ENCODE measurements at regions not wholly inside any gene's neighbourhood (a gene's known extent, or its start where the extent isn't known, plus 50 kb on each side); places are given as distances from the start of the nearest gene placed in this dataset.

GRCh38 chr2:101560780-101561315 lies 85.9 kb upstream of the RFX8 start:
- TF ChIP-seq CTCF (IDR thresholded peaks at IDR 0.05) = no peak
- no peak for TF ChIP-seq POLR2A (IDR thresholded peaks at IDR 0.05)
